HEK293 (cell line): ENCODE measurements at regions not wholly inside any gene's neighbourhood (a gene's known extent, or its start where the extent isn't known, plus 50 kb on each side); places are given as distances from the start of the nearest gene placed in this dataset.

ENCODE experiments used
- CTCF ChIA-PET: fragments of 350-600 bp; formaldehyde crosslinking; extraction: SDS; loops from one replicate; lab custom pipeline; 2021; ENCODE audit warnings: antibody characterized with exemption; lab: Yijun Ruan, JAX
- POLR2A ChIA-PET: fragments of 300-600 bp; formaldehyde crosslinking; extraction: SDS; loops from one replicate; lab custom pipeline; 2020; ENCODE audit warnings: antibody characterized with exemption, inconsistent platforms; lab: Yijun Ruan, JAX
- H3K27ac ChIP-seq: fragments of 200-500 bp; sonication (Bioruptor generic); 2 replicates; pipeline ENCODE4 v1.5.1; 2014; ENCODE audit warnings: low read depth, low read length, control low read depth, inconsistent platforms; ENCODE audit errors: extremely low read depth
- H3K36me3 ChIP-seq, 2 experiments: fragments of 200-500 bp in 1 of 2; sonication (Bioruptor generic) in 1 of 2; 1 replicate in 1 of 2; 2 replicates in 1 of 2; pipeline ENCODE4 v1.5.1; 2014 to 2017; ENCODE audit warnings: inconsistent platforms in 2 of 2, low read length in 2 of 2; ENCODE audit not compliant: control insufficient read depth in 2 of 2, insufficient read depth in 1 of 2
- H3K4me1 ChIP-seq: fragments of 200-500 bp; sonication (Bioruptor generic); 2 replicates; pipeline ENCODE4 v1.5.1; 2014; ENCODE audit warnings: mild to moderate bottlenecking, low read length, inconsistent platforms; ENCODE audit not compliant: control insufficient read depth, insufficient read depth
- H3K4me3 ChIP-seq: 2 replicates; pipeline ENCODE4 v1.5.1; 2011; ENCODE audit warnings: low read depth, mild to moderate bottlenecking, control low read depth, low read length, moderate library complexity
- H3K9me3 ChIP-seq: fragments of 200-500 bp; sonication (Bioruptor generic); 2 replicates; pipeline ENCODE4 v1.5.1; 2014; ENCODE audit warnings: low read depth, low read length, inconsistent platforms; ENCODE audit not compliant: control insufficient read depth, insufficient read depth
- BCL6B ChIP-seq: fragments of 450-650 bp; formaldehyde crosslinking; IDR thresholded peaks from 2 replicates; pipeline ENCODE4 v1.5.1; 2017; ENCODE audit warnings: missing biosample characterization, missing genetic modification characterization
- IKZF3 ChIP-seq: fragments of 450-650 bp; IDR thresholded peaks from 2 replicates; pipeline ENCODE4 v1.5.0; 2018; ENCODE audit warnings: missing biosample characterization, mild to moderate bottlenecking, missing genetic modification characterization, moderate library complexity
- PRDM1 ChIP-seq: fragments of 450-650 bp; formaldehyde crosslinking; IDR thresholded peaks from 2 replicates; pipeline ENCODE4; 2016; ENCODE audit warnings: missing biosample characterization, missing genetic modification characterization
- ZNF133 ChIP-seq: fragments of 450-650 bp; formaldehyde crosslinking; IDR thresholded peaks from 2 replicates; pipeline ENCODE4 v1.5.1; 2016; ENCODE audit warnings: missing biosample characterization, missing genetic modification characterization
- ZNF148 ChIP-seq: fragments of 450-650 bp; formaldehyde crosslinking; IDR thresholded peaks from 2 replicates; pipeline ENCODE4 v1.5.0; 2017; ENCODE audit warnings: missing biosample characterization, missing genetic modification characterization, borderline replicate concordance
- ZNF155 ChIP-seq: fragments of 450-650 bp; formaldehyde crosslinking; IDR thresholded peaks from 2 replicates; pipeline ENCODE4 v1.5.1; 2016; ENCODE audit warnings: missing biosample characterization, missing genetic modification characterization
- ZNF24 ChIP-seq: fragments of 450-650 bp; formaldehyde crosslinking; IDR thresholded peaks from 2 replicates; pipeline ENCODE4 v1.5.1; 2016; ENCODE audit warnings: missing biosample characterization, missing genetic modification characterization
- ZNF266 ChIP-seq: fragments of 450-650 bp; formaldehyde crosslinking; IDR thresholded peaks from 2 replicates; pipeline ENCODE4 v1.5.1; 2016; ENCODE audit warnings: missing biosample characterization, missing genetic modification characterization, low read depth
- ZNF426 ChIP-seq: fragments of 450-650 bp; formaldehyde crosslinking; IDR thresholded peaks from 2 replicates; pipeline ENCODE4 v1.5.1; 2017; ENCODE audit warnings: missing biosample characterization, missing genetic modification characterization, mild to moderate bottlenecking, inconsistent platforms, moderate library complexity
- ZNF510 ChIP-seq: fragments of 450-650 bp; formaldehyde crosslinking; IDR thresholded peaks from 2 replicates; pipeline ENCODE4 v1.5.1; 2018; ENCODE audit warnings: mild to moderate bottlenecking, missing genetic modification characterization, missing biosample characterization; ENCODE audit not compliant: insufficient replicate concordance
- ZNF747 ChIP-seq: fragments of 450-650 bp; formaldehyde crosslinking; IDR thresholded peaks from 2 replicates; pipeline ENCODE4 v1.5.1; 2016; ENCODE audit warnings: missing biosample characterization, missing genetic modification characterization
- ZNF768 ChIP-seq: fragments of 450-650 bp; formaldehyde crosslinking; IDR thresholded peaks from 2 replicates; pipeline ENCODE4 v1.5.1; 2018; ENCODE audit warnings: missing biosample characterization, mild to moderate bottlenecking, missing genetic modification characterization
- ZNF777 ChIP-seq: fragments of 450-650 bp; formaldehyde crosslinking; IDR thresholded peaks from 2 replicates; pipeline ENCODE4 v1.5.1; 2017; ENCODE audit warnings: missing biosample characterization, missing genetic modification characterization, borderline replicate concordance
- ZSCAN30 ChIP-seq: fragments of 450-650 bp; IDR thresholded peaks from 2 replicates; pipeline ENCODE4 v1.5.1; 2018; ENCODE audit warnings: missing biosample characterization, mild to moderate bottlenecking, missing genetic modification characterization, moderate library complexity
- TF ChIP-seq, protein P1 (sequence below): fragments of 450-650 bp; formaldehyde crosslinking; IDR thresholded peaks from 2 replicates; pipeline ENCODE4 v1.5.1; 2016; ENCODE audit warnings: missing biosample characterization, missing genetic modification characterization
- TF ChIP-seq, protein P2 (sequence below): fragments of 450-650 bp; formaldehyde crosslinking; IDR thresholded peaks from 2 replicates; pipeline ENCODE4 v1.5.1; 2016; ENCODE audit warnings: missing biosample characterization, missing genetic modification characterization
- TF ChIP-seq, protein P3 (sequence below): fragments of 450-650 bp; formaldehyde crosslinking; IDR thresholded peaks from 2 replicates; pipeline ENCODE4 v1.5.1; 2017; ENCODE audit warnings: missing biosample characterization, missing genetic modification characterization
- TF ChIP-seq, protein P4 (sequence below): fragments of 450-650 bp; formaldehyde crosslinking; IDR thresholded peaks from 2 replicates; pipeline ENCODE4; 2016; ENCODE audit warnings: missing biosample characterization, missing genetic modification characterization

DNA sequence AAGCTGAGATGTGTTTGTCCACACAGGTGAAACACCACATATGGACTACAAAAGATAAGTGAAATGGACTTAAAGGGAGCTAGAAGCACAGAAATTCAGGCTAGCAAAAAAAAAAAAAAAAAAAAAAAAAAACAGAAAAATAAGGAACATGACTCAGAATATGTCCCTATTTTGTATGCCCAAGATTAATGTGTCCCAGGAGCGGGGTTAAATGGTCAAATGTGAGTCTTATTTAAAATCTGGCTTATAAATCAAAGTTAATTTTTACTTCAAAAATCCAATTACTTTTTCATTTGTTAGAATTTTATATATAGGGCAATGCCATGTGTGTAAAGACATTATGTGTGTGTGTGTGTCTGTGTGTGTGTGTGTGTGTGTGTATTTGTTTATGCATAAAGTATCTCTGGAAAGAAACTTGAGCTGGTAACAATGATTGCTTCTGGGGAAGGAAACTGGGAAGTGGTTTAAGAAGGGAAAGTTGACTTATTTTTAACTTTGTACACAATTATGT, 986.5 kb downstream of the ROBO2 start:
- Histone ChIP-seq H3K36me3 (no peaks in the 10 kb centered on the region), H3K9me3 (no peaks in the 10 kb centered on the region), H3K4me3 (no peak overlapping the region), H3K4me1 (no peaks in the 10 kb centered on the region), H3K27ac (no peak overlapping the region)
- CTCF ChIA-PET = no interaction called here
- TF ChIP-seq ZNF24 (tag by site-specific recombination) = no peak
- TF ChIP-seq, protein P1, sequence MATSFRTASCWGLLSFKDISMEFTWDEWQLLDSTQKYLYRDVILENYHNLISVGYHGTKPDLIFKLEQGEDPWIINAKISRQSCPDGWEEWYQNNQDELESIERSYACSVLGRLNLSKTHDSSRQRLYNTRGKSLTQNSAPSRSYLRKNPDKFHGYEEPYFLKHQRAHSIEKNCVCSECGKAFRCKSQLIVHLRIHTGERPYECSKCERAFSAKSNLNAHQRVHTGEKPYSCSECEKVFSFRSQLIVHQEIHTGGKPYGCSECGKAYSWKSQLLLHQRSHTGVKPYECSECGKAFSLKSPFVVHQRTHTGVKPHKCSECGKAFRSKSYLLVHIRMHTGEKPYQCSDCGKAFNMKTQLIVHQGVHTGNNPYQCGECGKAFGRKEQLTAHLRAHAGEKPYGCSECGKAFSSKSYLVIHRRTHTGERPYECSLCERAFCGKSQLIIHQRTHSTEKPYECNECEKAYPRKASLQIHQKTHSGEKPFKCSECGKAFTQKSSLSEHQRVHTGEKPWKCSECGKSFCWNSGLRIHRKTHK (tag by site-specific recombination) = no peak
- no peak for TF ChIP-seq ZNF747 (tag by site-specific recombination)
- TF ChIP-seq ZNF768 (tag by site-specific recombination) = no peak
- TF ChIP-seq ZNF426 = no peak
- TF ChIP-seq, protein P2, sequence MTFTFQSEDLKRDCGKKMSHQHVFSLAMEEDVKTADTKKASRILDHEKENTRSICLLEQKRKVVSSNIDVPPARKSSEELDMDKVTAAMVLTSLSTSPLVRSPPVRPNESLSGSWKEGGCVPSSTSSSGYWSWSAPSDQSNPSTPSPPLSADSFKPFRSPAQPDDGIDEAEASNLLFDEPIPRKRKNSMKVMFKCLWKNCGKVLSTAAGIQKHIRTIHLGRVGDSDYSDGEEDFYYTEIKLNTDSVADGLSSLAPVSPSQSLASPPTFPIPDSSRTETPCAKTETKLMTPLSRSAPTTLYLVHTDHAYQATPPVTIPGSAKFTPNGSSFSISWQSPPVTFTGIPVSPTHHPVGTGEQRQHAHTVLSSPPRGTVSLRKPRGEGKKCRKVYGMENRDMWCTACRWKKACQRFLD (tag by site-specific recombination) = no peak
- no peak for TF ChIP-seq ZNF155
- no peak for TF ChIP-seq ZNF266 (tag by site-specific recombination)
- TF ChIP-seq PRDM1 = no peak
- POLR2A ChIA-PET = no interaction called here

GRCh38 chr3:78029775-78030174, 989.9 kb downstream of the ROBO2 start:
- H3K36me3 ChIP-seq = no peaks in the 10 kb centered on the region
- no peaks in the 10 kb centered on the region for H3K9me3 ChIP-seq
- H3K4me1 ChIP-seq = no peaks in the 10 kb centered on the region
- no peak overlapping the region for H3K27ac ChIP-seq
- H3K4me3 ChIP-seq = no peak overlapping the region
- CTCF ChIA-PET = interaction anchor here (0.7 kb wide), 1 partner anchor 32 kb away, joined by 3 read pairs; no protein-coding TSS in a partner anchor
- POLR2A ChIA-PET = no interaction called here
- no peak for TF ChIP-seq ZNF133
- TF ChIP-seq ZNF148 (tag by site-specific recombination) = no peak
- no peak for TF ChIP-seq IKZF3 (tag by site-specific recombination)
- TF ChIP-seq, protein P3, sequence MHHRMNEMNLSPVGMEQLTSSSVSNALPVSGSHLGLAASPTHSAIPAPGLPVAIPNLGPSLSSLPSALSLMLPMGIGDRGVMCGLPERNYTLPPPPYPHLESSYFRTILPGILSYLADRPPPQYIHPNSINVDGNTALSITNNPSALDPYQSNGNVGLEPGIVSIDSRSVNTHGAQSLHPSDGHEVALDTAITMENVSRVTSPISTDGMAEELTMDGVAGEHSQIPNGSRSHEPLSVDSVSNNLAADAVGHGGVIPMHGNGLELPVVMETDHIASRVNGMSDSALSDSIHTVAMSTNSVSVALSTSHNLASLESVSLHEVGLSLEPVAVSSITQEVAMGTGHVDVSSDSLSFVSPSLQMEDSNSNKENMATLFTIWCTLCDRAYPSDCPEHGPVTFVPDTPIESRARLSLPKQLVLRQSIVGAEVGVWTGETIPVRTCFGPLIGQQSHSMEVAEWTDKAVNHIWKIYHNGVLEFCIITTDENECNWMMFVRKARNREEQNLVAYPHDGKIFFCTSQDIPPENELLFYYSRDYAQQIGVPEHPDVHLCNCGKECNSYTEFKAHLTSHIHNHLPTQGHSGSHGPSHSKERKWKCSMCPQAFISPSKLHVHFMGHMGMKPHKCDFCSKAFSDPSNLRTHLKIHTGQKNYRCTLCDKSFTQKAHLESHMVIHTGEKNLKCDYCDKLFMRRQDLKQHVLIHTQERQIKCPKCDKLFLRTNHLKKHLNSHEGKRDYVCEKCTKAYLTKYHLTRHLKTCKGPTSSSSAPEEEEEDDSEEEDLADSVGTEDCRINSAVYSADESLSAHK (tag by site-specific recombination) = no peak
- TF ChIP-seq BCL6B (tag by site-specific recombination) = no peak
- TF ChIP-seq ZSCAN30 (tag by site-specific recombination) = no peak
- TF ChIP-seq, protein P4, sequence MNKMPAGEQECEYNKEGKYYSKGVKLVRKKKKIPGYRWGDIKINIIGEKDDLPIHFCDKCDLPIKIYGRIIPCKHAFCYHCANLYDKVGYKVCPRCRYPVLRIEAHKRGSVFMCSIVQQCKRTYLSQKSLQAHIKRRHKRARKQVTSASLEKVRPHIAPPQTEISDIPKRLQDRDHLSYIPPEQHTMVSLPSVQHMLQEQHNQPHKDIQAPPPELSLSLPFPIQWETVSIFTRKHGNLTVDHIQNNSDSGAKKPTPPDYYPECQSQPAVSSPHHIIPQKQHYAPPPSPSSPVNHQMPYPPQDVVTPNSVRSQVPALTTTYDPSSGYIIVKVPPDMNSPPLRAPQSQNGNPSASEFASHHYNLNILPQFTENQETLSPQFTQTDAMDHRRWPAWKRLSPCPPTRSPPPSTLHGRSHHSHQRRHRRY (tag by site-specific recombination) = no peak
- TF ChIP-seq ZNF510 (tag by site-specific recombination) = no peak
- no peak for TF ChIP-seq ZNF777 (tag by site-specific recombination)
- TF ChIP-seq, all 188 proteins: peak for 0
